Activated naive CD8-positive, alpha-beta T cell (primary cell): ENCODE measurements at regions not wholly inside any gene's neighbourhood (a gene's known extent, or its start where the extent isn't known, plus 50 kb on each side); places are given as distances from the start of the nearest gene placed in this dataset.
"Not testable (repeated sequence)": the region's sequence is repeated elsewhere in the genome, so short reads cannot be mapped to it uniquely, and the experiment has no call there.

Source experiments
- H3K27ac Mint-ChIP-seq: one replicate; pipeline ENCODE4 v1.8.0; 2021; ENCODE audit warnings: mixed read lengths
- H3K27me3 Mint-ChIP-seq: one replicate; pipeline ENCODE4 v1.8.0; 2021; ENCODE audit warnings: mixed read lengths
- H3K36me3 Mint-ChIP-seq: one replicate; pipeline ENCODE4 v1.8.0; 2021; ENCODE audit warnings: mixed read lengths
- H3K4me1 Mint-ChIP-seq: one replicate; pipeline ENCODE4 v1.8.0; 2021; ENCODE audit warnings: low read depth, mixed read lengths
- H3K4me3 Mint-ChIP-seq: one replicate; pipeline ENCODE4 v1.8.0; 2021; ENCODE audit warnings: mild to moderate bottlenecking, mixed read lengths
- H3K9me3 Mint-ChIP-seq: one replicate; pipeline ENCODE4 v1.8.0; 2021; ENCODE audit warnings: low read depth, mixed read lengths

GRCh38 chr10:128178302-128178958 lies 52.2 kb upstream of the MKI67 start:
- peaks cover 32% of the 10 kb centered on the region for H3K4me1 Mint-ChIP-seq
- H3K4me3 Mint-ChIP-seq, result no peak overlapping the region
- no peak overlapping the region for H3K27ac Mint-ChIP-seq

GRCh38 chr10:128180843-128181242 lies 54.6 kb upstream of the MKI67 start:
- Mint-ChIP-seq H3K4me1 (peaks cover 36% of the 10 kb centered on the region), H3K9me3 (peaks cover 5% of the 10 kb centered on the region), H3K27me3 (no peaks in the 10 kb centered on the region), H3K27ac (peak overlapping the region; percentile 54), H3K36me3 (peaks cover 2% of the 10 kb centered on the region), H3K4me3 (peak overlapping the region; percentile 74)

More at GRCh38 chr10:128178302-128178958, 52.2 kb upstream of the MKI67 start:
- peaks cover 9% of the 10 kb centered on the region for H3K36me3 Mint-ChIP-seq
- no peaks in the 10 kb centered on the region for H3K27me3 Mint-ChIP-seq
- peaks cover 13% of the 10 kb centered on the region for H3K9me3 Mint-ChIP-seq

GRCh38 chr10:128185627-128186026 lies 59.4 kb upstream of the MKI67 start:
- peaks cover 2% of the 10 kb centered on the region for H3K36me3 Mint-ChIP-seq

GRCh38 chr10:128186959-128187787 lies 61.0 kb upstream of the MKI67 start:
- Mint-ChIP-seq H3K4me3 (peak overlapping the region; percentile 80), H3K27me3 (no peaks in the 10 kb centered on the region), H3K9me3 (peaks cover 5% of the 10 kb centered on the region), H3K27ac (peak overlapping the region; percentile 84), H3K36me3 (peaks cover 2% of the 10 kb centered on the region), H3K4me1 (peaks cover 22% of the 10 kb centered on the region)

More at GRCh38 chr10:128185627-128186026, 59.4 kb upstream of the MKI67 start:
- peaks cover 37% of the 10 kb centered on the region for H3K4me1 Mint-ChIP-seq
- H3K27ac Mint-ChIP-seq, result peak overlapping the region; percentile 3
- H3K27me3 Mint-ChIP-seq, result no peaks in the 10 kb centered on the region
- peaks cover 5% of the 10 kb centered on the region for H3K9me3 Mint-ChIP-seq
- no peak overlapping the region for H3K4me3 Mint-ChIP-seq

GRCh38 chr10:128187788-128188185 lies 61.6 kb upstream of the MKI67 start:
- Mint-ChIP-seq H3K4me1 (peaks cover 20% of the 10 kb centered on the region), H3K27me3 (no peaks in the 10 kb centered on the region), H3K36me3 (peaks cover under 1% of the 10 kb centered on the region), H3K27ac (peak overlapping the region; percentile 84), H3K9me3 (peaks cover 1% of the 10 kb centered on the region), H3K4me3 (peak overlapping the region; percentile 80)

- Mint-ChIP-seq H3K27me3 (no peaks in the 10 kb centered on the region), H3K36me3 (no peaks in the 10 kb centered on the region), H3K4me3 (no peak overlapping the region), H3K4me1 (peaks cover 18% of the 10 kb centered on the region), H3K27ac (no peak overlapping the region), H3K9me3 (no peaks in the 10 kb centered on the region)
Measured at GRCh38 chr10:128189176-128189575, 63.0 kb upstream of the MKI67 start.

- H3K36me3 Mint-ChIP-seq, result no peaks in the 10 kb centered on the region
- no peak overlapping the region for H3K27ac Mint-ChIP-seq
- no peaks in the 10 kb centered on the region for H3K9me3 Mint-ChIP-seq
- peaks cover 13% of the 10 kb centered on the region for H3K4me1 Mint-ChIP-seq
- H3K4me3 Mint-ChIP-seq, result no peak overlapping the region
- H3K27me3 Mint-ChIP-seq, result no peaks in the 10 kb centered on the region
Measured at GRCh38 chr10:128191847-128192246, 65.6 kb upstream of the MKI67 start.

- H3K9me3 Mint-ChIP-seq, H3K27ac Mint-ChIP-seq, H3K27me3 Mint-ChIP-seq, H3K4me3 Mint-ChIP-seq, H3K4me1 Mint-ChIP-seq: not testable (repeated sequence)
- peaks cover 23% of the 10 kb centered on the region for H3K36me3 Mint-ChIP-seq
Measured at GRCh38 chr10:128201826-128202225, 75.6 kb upstream of the MKI67 start.

GRCh38 chr10:128203028-128203427 lies 76.8 kb upstream of the MKI67 start:
- H3K9me3 Mint-ChIP-seq, result peaks cover 4% of the 10 kb centered on the region
- peaks cover 23% of the 10 kb centered on the region for H3K36me3 Mint-ChIP-seq
- H3K27me3 Mint-ChIP-seq, result peaks cover 1% of the 10 kb centered on the region
- H3K4me1 Mint-ChIP-seq, result no peaks in the 10 kb centered on the region
- no peak overlapping the region for H3K27ac Mint-ChIP-seq
- no peak overlapping the region for H3K4me3 Mint-ChIP-seq

- H3K4me1 Mint-ChIP-seq, H3K27me3 Mint-ChIP-seq, H3K27ac Mint-ChIP-seq, H3K4me3 Mint-ChIP-seq, H3K9me3 Mint-ChIP-seq: not testable (repeated sequence)
- peaks cover 19% of the 10 kb centered on the region for H3K36me3 Mint-ChIP-seq
Measured at GRCh38 chr10:128205591-128205990, 79.4 kb upstream of the MKI67 start.

GRCh38 chr10:128206676-128207075 lies 80.5 kb upstream of the MKI67 start:
- Mint-ChIP-seq H3K36me3 (peaks cover 10% of the 10 kb centered on the region), H3K4me3 (no peak overlapping the region), H3K9me3 (peaks cover 4% of the 10 kb centered on the region), H3K27ac (no peak overlapping the region), H3K4me1 (peaks cover 9% of the 10 kb centered on the region), H3K27me3 (peaks cover 1% of the 10 kb centered on the region)

GRCh38 chr10:128209862-128210214 lies 83.6 kb upstream of the MKI67 start:
- Mint-ChIP-seq H3K4me3 (peak overlapping the region; percentile 80), H3K36me3 (no peaks in the 10 kb centered on the region), H3K9me3 (no peaks in the 10 kb centered on the region), H3K27me3 (no peaks in the 10 kb centered on the region), H3K4me1 (peaks cover 11% of the 10 kb centered on the region), H3K27ac (peak overlapping the region; percentile 10)

- Mint-ChIP-seq H3K27ac (no peak overlapping the region), H3K9me3 (no peaks in the 10 kb centered on the region), H3K4me3 (peak overlapping the region; percentile 80), H3K27me3 (no peaks in the 10 kb centered on the region), H3K4me1 (peaks cover 11% of the 10 kb centered on the region), H3K36me3 (no peaks in the 10 kb centered on the region)
Measured at GRCh38 chr10:128210215-128211063, 84.2 kb upstream of the MKI67 start.

GRCh38 chr10:128211064-128211504 lies 84.9 kb upstream of the MKI67 start:
- Mint-ChIP-seq H3K36me3 (no peaks in the 10 kb centered on the region), H3K27me3 (no peaks in the 10 kb centered on the region), H3K4me1 (peaks cover 11% of the 10 kb centered on the region), H3K9me3 (no peaks in the 10 kb centered on the region), H3K27ac (no peak overlapping the region), H3K4me3 (peak overlapping the region; percentile 85)
